ENCODE measurements at regions not wholly inside any gene's neighbourhood (a gene's known extent, or its start where the extent isn't known, plus 50 kb on each side); places are given as distances from the start of the nearest gene placed in this dataset.
"Not testable (repeated sequence)": the region's sequence is repeated elsewhere in the genome, so short reads cannot be mapped to it uniquely, and the experiment has no call there.

GRCh38 chr1:191734321-191734720 lies 423.9 kb upstream of the RGS18 start:
- DNase-seq (ENCODE audit: insufficient read length, low spot score) (no peak), FAIRE-seq (no peak)
- no peak for TF ChIP-seq POLR2A (IDR thresholded peaks at IDR 0.05; ENCODE audit: low read depth, low read length)

- no peak for DNase-seq (ENCODE audit: insufficient read length, low spot score)
- TF ChIP-seq POLR2A (IDR thresholded peaks at IDR 0.05; ENCODE audit: low read depth, low read length) = no peak
- no peak for FAIRE-seq
Measured at GRCh38 chr1:191739544-191739943, 418.7 kb upstream of the RGS18 start.

GRCh38 chr1:191752342-191752741 lies 405.9 kb upstream of the RGS18 start:
- FAIRE-seq (no peak), DNase-seq (ENCODE audit: insufficient read length, low spot score) (no peak)
- TF ChIP-seq POLR2A (IDR thresholded peaks at IDR 0.05; ENCODE audit: low read depth, low read length) = no peak

- DNase-seq (ENCODE audit: insufficient read length, low spot score) = no peak
- no peak for FAIRE-seq
- no peak for TF ChIP-seq POLR2A (IDR thresholded peaks at IDR 0.05; ENCODE audit: low read depth, low read length)
Measured at GRCh38 chr1:191760016-191760415, 398.2 kb upstream of the RGS18 start.

GRCh38 chr1:191788551-191788950 lies 369.7 kb upstream of the RGS18 start:
- DNase-seq (ENCODE audit: insufficient read length, low spot score) (no peak), FAIRE-seq (no peak)
- TF ChIP-seq POLR2A (IDR thresholded peaks at IDR 0.05; ENCODE audit: low read depth, low read length) = no peak

- DNase-seq (ENCODE audit: insufficient read length, low spot score) = no peak
- TF ChIP-seq POLR2A (IDR thresholded peaks at IDR 0.05; ENCODE audit: low read depth, low read length) = no peak
- no peak for FAIRE-seq
Measured at GRCh38 chr1:191798178-191798577, 360.1 kb upstream of the RGS18 start.

GRCh38 chr1:191804311-191804710 lies 354.0 kb upstream of the RGS18 start:
- no peak for TF ChIP-seq POLR2A (IDR thresholded peaks at IDR 0.05; ENCODE audit: low read depth, low read length)
- DNase-seq (ENCODE audit: insufficient read length, low spot score) (no peak), FAIRE-seq (no peak)

GRCh38 chr1:191813593-191813992 lies 344.7 kb upstream of the RGS18 start:
- not testable (repeated sequence) for FAIRE-seq; DNase-seq (ENCODE audit: insufficient read length, low spot score)

GRCh38 chr1:191818198-191818597 lies 340.1 kb upstream of the RGS18 start:
- FAIRE-seq = no peak
- no peak for DNase-seq (ENCODE audit: insufficient read length, low spot score)
- TF ChIP-seq POLR2A (IDR thresholded peaks at IDR 0.05; ENCODE audit: low read depth, low read length) = no peak

- DNase-seq (ENCODE audit: insufficient read length, low spot score) = no peak
- TF ChIP-seq POLR2A (IDR thresholded peaks at IDR 0.05; ENCODE audit: low read depth, low read length) = no peak
- no peak for FAIRE-seq
Measured at GRCh38 chr1:191831572-191831971, 326.7 kb upstream of the RGS18 start.

- no peak for TF ChIP-seq POLR2A (IDR thresholded peaks at IDR 0.05; ENCODE audit: low read depth, low read length)
- DNase-seq (ENCODE audit: insufficient read length, low spot score) (no peak), FAIRE-seq (no peak)
Measured at GRCh38 chr1:191839891-191840290, 318.4 kb upstream of the RGS18 start.

- TF ChIP-seq POLR2A (IDR thresholded peaks at IDR 0.05; ENCODE audit: low read depth, low read length) = no peak
- DNase-seq (ENCODE audit: insufficient read length, low spot score) (no peak), FAIRE-seq (no peak)
Measured at GRCh38 chr1:191851799-191852595, 306.3 kb upstream of the RGS18 start.

GRCh38 chr1:191852907-191853306 lies 305.4 kb upstream of the RGS18 start:
- DNase-seq (ENCODE audit: insufficient read length, low spot score) (no peak), FAIRE-seq (no peak)
- no peak for TF ChIP-seq POLR2A (IDR thresholded peaks at IDR 0.05; ENCODE audit: low read depth, low read length)

GRCh38 chr1:191857600-191857999 lies 300.7 kb upstream of the RGS18 start:
- DNase-seq (ENCODE audit: insufficient read length, low spot score) (no peak), FAIRE-seq (no peak)
- no peak for TF ChIP-seq POLR2A (IDR thresholded peaks at IDR 0.05; ENCODE audit: low read depth, low read length)

GRCh38 chr1:191865479-191865878 lies 292.8 kb upstream of the RGS18 start:
- no peak for FAIRE-seq
- TF ChIP-seq POLR2A (IDR thresholded peaks at IDR 0.05; ENCODE audit: low read depth, low read length) = no peak
- no peak for DNase-seq (ENCODE audit: insufficient read length, low spot score)

All from H54 (cell line).